ENCODE measurements at regions not wholly inside any gene's neighbourhood (a gene's known extent, or its start where the extent isn't known, plus 50 kb on each side); places are given as distances from the start of the nearest gene placed in this dataset.

DNA sequence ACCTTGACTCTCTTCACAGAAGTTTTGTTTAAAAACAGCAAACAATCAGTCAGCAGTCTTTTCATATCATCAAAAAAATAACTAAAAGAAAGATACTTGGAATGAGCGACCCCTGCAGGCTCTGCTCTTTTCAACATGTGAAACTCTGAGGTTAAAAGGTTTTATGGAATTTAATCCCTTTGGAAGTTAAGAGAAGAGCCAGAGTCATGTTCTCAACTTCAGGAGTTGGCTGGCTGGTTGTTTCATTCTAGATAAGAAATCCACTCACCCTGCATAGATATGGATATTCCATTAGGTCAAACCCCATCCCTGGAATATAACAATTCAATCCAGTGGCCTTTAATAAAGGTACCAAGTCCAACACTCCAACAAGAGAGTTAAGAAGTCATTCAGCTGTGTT, 115.6 kb upstream of the RMDN2 start:
- DNase-seq (ENCODE audit: low spot score), result no peak

GRCh38 chr2:37809931-37810570, 115.0 kb upstream of the RMDN2 start:
- DNase-seq (ENCODE audit: low spot score), result no peak

DNA sequence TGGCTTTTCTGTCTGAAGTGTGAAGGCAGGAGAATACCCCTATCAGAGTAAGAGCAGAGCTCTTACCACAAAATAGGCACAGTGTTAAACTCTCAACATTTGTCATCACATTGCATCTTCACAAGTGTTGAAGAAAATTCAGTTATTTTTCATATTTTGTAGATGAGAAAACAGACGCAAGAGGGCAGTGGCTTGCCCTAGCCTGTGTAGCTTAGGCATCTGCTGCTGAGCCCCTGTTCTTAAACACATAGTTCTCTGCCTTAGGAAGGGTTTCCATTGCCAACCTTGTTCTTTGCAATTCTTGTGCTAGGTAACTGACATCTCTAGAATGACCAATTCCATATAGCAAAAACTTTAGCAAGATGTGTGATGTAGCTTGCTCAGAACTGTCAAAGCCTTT, 112.7 kb upstream of the RMDN2 start:
- DNase-seq (ENCODE audit: low spot score), result no peak

- DNase-seq (ENCODE audit: low spot score), result no peak
These were observed 112.0 kb upstream of the RMDN2 start for GRCh38 chr2:37812941-37813730.

DNA sequence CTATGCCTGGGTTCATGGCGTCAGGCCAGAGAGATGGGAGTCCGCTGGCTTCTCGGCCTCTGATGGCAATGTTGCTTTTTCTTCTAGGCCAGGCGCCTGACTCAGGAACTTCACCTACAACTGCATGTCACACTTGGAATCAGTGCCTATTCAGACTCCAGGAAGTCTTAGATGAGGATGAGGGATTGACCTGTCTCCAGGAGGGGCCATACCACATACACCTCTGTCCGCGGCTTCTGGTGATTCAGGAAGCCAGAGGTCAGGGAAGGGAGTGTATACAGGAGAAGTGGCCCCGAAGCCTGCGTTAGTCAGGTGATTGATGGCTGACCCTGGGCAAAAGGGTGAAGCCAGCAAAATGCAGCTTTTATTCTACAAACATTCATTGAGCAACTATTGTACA, 109.1 kb upstream of the RMDN2 start:
- DNase-seq (ENCODE audit: low spot score), result no peak

GRCh38 chr2:37816686-37817085, 108.4 kb upstream of the RMDN2 start:
- DNase-seq (ENCODE audit: low spot score), result no peak

DNA sequence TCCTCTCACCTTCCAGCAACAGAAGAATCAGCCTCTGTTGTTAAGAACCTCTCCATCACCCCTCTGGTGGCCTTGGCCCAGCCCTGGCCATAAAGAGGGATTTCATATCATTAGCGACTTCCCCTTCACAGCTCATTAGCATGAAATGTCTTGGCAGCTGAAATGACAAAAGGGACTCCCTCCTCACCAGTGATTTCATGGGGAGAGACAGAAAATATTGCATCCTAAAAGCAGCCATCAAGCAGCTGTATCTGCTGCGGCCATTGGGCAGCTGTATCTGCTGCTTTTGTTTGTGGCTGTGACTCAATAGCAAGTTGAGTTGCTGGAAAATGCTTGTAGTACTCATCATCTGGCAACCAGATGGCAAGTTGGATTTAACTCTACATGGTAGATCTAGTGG, 105.9 kb upstream of the RMDN2 start:
- no peak for DNase-seq (ENCODE audit: low spot score)

DNA sequence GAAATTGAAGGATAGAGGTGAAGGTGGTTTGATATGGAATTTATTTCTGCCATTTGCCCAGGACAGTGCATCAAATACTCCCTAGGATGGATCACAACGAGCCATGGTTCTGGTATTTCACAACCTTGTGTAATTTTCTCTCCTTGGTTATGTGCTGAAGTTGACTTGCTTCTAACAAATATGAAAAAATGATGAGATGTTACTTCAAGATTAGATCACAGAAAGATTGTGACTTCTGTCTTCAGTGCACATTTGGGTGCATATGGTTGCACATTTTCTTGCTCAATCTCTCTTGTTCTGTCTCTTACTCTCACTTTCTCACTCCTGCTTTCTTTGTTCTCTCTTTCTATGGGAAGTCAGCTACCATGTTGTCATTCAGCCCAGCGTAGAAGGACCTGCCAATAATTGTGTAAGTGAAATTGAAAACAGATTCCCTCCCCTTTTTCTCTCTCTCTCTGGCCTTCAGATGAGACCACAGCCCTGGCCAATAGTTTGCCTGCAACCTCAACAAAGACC, 104.6 kb upstream of the RMDN2 start:
- no peak for DNase-seq (ENCODE audit: low spot score)

- no peak for DNase-seq (ENCODE audit: low spot score)
These were observed 99.5 kb upstream of the RMDN2 start for GRCh38 chr2:37825586-37825985.

- DNase-seq (ENCODE audit: low spot score), result no peak
These were observed 98.5 kb upstream of the RMDN2 start for GRCh38 chr2:37826611-37827010.

DNA sequence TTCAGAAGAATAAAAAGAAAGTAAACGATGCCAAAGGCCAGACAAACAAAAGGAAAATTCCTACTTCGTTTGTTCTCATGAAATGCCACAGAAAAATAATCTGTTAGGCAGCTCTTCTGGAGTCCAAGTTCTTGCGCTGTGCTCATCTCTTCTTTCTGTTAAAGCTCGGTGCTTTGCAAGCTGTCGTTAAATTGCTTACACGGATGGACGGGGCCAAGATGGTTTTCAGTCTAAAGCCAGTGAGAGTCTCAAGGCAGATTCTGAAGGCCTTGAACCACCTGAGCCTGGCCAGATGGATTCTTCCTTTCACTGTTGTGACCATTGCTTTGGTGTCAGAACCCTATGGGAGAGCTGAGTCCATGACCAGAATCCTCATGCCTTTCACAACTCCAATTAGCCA, 97.6 kb upstream of the RMDN2 start:
- no peak for DNase-seq (ENCODE audit: low spot score)

GRCh38 chr2:37827911-37828511, 97.1 kb upstream of the RMDN2 start:
- DNase-seq (ENCODE audit: low spot score), result no peak

DNA sequence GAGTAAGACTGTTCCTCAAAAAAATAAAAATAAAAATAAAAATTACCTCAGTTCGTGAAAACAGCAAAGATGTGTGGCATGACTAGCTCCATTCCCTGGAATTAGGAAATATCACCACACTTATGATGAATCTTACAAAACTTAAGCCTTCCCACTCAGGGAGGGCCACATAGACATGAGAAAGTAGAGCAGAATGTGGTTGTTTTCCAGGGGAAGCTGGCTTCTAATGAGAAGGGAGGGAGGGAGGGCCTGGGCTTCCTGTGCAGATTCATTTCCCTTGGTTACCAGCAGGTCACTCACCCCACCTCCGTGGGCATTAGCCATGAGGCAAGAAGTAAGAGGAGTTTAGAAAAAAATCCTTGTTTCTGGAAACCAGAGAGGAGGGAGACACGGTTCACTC, 95.9 kb upstream of the RMDN2 start:
- DNase-seq (ENCODE audit: low spot score), result no peak

- no peak for DNase-seq (ENCODE audit: low spot score)
These were observed 95.3 kb upstream of the RMDN2 start for GRCh38 chr2:37829616-37830395.

DNA sequence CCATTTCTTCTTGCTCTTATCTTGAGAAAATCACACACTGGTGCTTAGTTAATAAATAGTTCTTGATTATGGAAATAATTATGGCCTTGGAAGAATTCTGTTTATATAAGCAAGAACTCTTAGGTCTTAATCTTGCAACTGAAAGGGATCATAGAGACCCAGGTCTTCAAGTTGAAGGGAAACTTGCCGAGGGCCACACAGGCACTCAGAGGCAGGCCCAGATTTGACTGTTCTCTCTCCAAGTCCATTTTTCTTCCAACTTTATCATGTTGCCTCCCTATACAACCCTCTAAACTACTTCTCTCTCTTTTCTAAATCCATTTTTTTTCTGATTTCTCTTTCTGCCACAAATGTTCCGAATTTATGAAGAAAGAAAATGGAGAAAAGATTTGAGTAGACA, 94.5 kb upstream of the RMDN2 start:
- no peak for DNase-seq (ENCODE audit: low spot score)

- no peak for DNase-seq (ENCODE audit: low spot score)
These were observed 93.9 kb upstream of the RMDN2 start for GRCh38 chr2:37831081-37831780.

- DNase-seq (ENCODE audit: low spot score), result peak; percentile 43
These were observed 92.4 kb upstream of the RMDN2 start for GRCh38 chr2:37832590-37833197.

GRCh38 chr2:37833423-37833822, 91.7 kb upstream of the RMDN2 start:
- no peak for DNase-seq (ENCODE audit: low spot score)

- no peak for DNase-seq (ENCODE audit: low spot score)
These were observed 88.8 kb upstream of the RMDN2 start for GRCh38 chr2:37836270-37836669.

DNA sequence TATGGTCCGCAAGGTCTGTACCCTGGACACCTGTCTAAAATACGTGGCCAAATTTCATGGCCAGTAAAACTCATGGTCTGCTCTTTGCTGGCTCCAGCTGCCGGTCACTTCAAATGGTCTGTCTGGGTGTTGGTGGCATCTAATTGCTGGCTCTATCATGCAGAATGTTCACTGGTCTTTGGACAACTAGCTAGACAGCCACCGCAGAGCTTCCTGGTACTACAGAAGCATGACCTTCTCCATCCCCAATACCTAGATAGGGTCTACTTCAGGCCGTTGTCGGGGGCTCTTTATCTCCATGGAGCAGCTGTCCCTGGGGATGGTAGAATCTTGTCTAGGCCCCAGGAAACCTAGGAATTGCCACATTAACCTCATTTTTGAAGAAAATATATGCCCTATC, 88.4 kb upstream of the RMDN2 start:
- no peak for DNase-seq (ENCODE audit: low spot score)

- no peak for DNase-seq (ENCODE audit: low spot score)
These were observed 87.3 kb upstream of the RMDN2 start for GRCh38 chr2:37837628-37838328.

Measured in HuH-7.5 (cell line).